Endothelial cell (in vitro differentiated cells): ENCODE measurements at regions not wholly inside any gene's neighbourhood (a gene's known extent, or its start where the extent isn't known, plus 50 kb on each side); places are given as distances from the start of the nearest gene placed in this dataset.
"Not testable (repeated sequence)": the region's sequence is repeated elsewhere in the genome, so short reads cannot be mapped to it uniquely, and the experiment has no call there.

Experiments
- DNase-seq: peaks from one replicate; pipeline ENCODE4 v3.0.0; 2021; ENCODE audit warnings: low spot score
- H3K27ac Mint-ChIP-seq: one replicate; pipeline ENCODE4 v1.8.0; 2021; ENCODE audit warnings: mixed read lengths, inconsistent platforms; ENCODE audit not compliant: unreplicated experiment
- H3K27me3 Mint-ChIP-seq: one replicate; pipeline ENCODE4 v1.8.0; 2021; ENCODE audit warnings: mild to moderate bottlenecking, moderate library complexity, mixed read lengths, inconsistent platforms; ENCODE audit not compliant: unreplicated experiment
- H3K36me3 Mint-ChIP-seq: one replicate; pipeline ENCODE4 v1.8.0; 2021; ENCODE audit warnings: mild to moderate bottlenecking, low read depth, mixed read lengths, inconsistent platforms; ENCODE audit not compliant: unreplicated experiment
- H3K4me1 Mint-ChIP-seq: one replicate; pipeline ENCODE4 v1.8.0; 2021; ENCODE audit warnings: mild to moderate bottlenecking, mixed read lengths, inconsistent platforms; ENCODE audit not compliant: unreplicated experiment
- H3K4me3 Mint-ChIP-seq: one replicate; pipeline ENCODE4 v1.8.0; 2021; ENCODE audit warnings: mild to moderate bottlenecking, mixed read lengths, inconsistent platforms; ENCODE audit not compliant: unreplicated experiment
- H3K9me3 Mint-ChIP-seq: one replicate; pipeline ENCODE4 v1.8.0; 2021; ENCODE audit warnings: mixed read lengths, inconsistent platforms; ENCODE audit not compliant: unreplicated experiment
- CTCF ChIP-seq: fragments of 200-600 bp; sonication (generic); IDR thresholded peaks from one replicate; pipeline ENCODE4 v1.5.0; 2021; ENCODE audit warnings: antibody characterized with exemption; ENCODE audit not compliant: unreplicated experiment

GRCh38 chr7:57821438-57822382 lies 371.7 kb downstream of the ZNF716 start:
- no peaks in the 10 kb centered on the region for H3K4me1 Mint-ChIP-seq
- no peak for TF ChIP-seq CTCF
- H3K9me3 Mint-ChIP-seq = peaks cover 48% of the 10 kb centered on the region
- peaks cover 22% of the 10 kb centered on the region for H3K36me3 Mint-ChIP-seq
- no peak overlapping the region for H3K4me3 Mint-ChIP-seq
- H3K27me3 Mint-ChIP-seq = peaks cover 26% of the 10 kb centered on the region
- H3K27ac Mint-ChIP-seq = no peak overlapping the region
- DNase-seq = no peak

- H3K27ac Mint-ChIP-seq, H3K4me3 Mint-ChIP-seq, H3K4me1 Mint-ChIP-seq, DNase-seq, H3K27me3 Mint-ChIP-seq: not testable (repeated sequence)
- H3K36me3 Mint-ChIP-seq = peaks cover 14% of the 10 kb centered on the region
- peaks cover 30% of the 10 kb centered on the region for H3K9me3 Mint-ChIP-seq
Observed at GRCh38 chr7:57826548-57826947, 376.6 kb downstream of the ZNF716 start.

- not testable (repeated sequence) for H3K27me3 Mint-ChIP-seq, DNase-seq, H3K36me3 Mint-ChIP-seq, H3K27ac Mint-ChIP-seq, H3K4me1 Mint-ChIP-seq, H3K9me3 Mint-ChIP-seq, H3K4me3 Mint-ChIP-seq
Observed at GRCh38 chr7:57835161-57835560, 385.2 kb downstream of the ZNF716 start.

- H3K27me3 Mint-ChIP-seq, H3K4me3 Mint-ChIP-seq, H3K4me1 Mint-ChIP-seq, H3K9me3 Mint-ChIP-seq, H3K27ac Mint-ChIP-seq, DNase-seq, H3K36me3 Mint-ChIP-seq: not testable (repeated sequence)
Observed at GRCh38 chr7:57839152-57839551, 389.2 kb downstream of the ZNF716 start.

- no peak overlapping the region for H3K4me3 Mint-ChIP-seq
- peaks cover 10% of the 10 kb centered on the region for H3K9me3 Mint-ChIP-seq
- H3K27me3 Mint-ChIP-seq = peaks cover 4% of the 10 kb centered on the region
- H3K36me3 Mint-ChIP-seq = no peaks in the 10 kb centered on the region
- no peaks in the 10 kb centered on the region for H3K4me1 Mint-ChIP-seq
- no peak for TF ChIP-seq CTCF
- no peak for DNase-seq
- no peak overlapping the region for H3K27ac Mint-ChIP-seq
Observed at GRCh38 chr7:57867884-57868701, 418.1 kb downstream of the ZNF716 start.

GRCh38 chr7:57868771-57869483 lies 418.9 kb downstream of the ZNF716 start:
- DNase-seq = no peak
- H3K9me3 Mint-ChIP-seq = peaks cover 10% of the 10 kb centered on the region
- no peak overlapping the region for H3K27ac Mint-ChIP-seq
- TF ChIP-seq CTCF = no peak
- H3K4me3 Mint-ChIP-seq = no peak overlapping the region
- H3K36me3 Mint-ChIP-seq = no peaks in the 10 kb centered on the region
- H3K27me3 Mint-ChIP-seq = peaks cover 4% of the 10 kb centered on the region
- no peaks in the 10 kb centered on the region for H3K4me1 Mint-ChIP-seq
